Colonic mucosa (tissue), 4 donors: ENCODE measurements at regions not wholly inside any gene's neighbourhood (a gene's known extent, or its start where the extent isn't known, plus 50 kb on each side); places are given as distances from the start of the nearest gene placed in this dataset.

ENCODE experiments used
- DNase-seq: peaks from one replicate; pipeline ENCODE4 v3.0.0-alpha.2; 2020
- H3K27ac ChIP-seq: fragments of 200-600 bp; one replicate; pipeline ENCODE4 v1.8.0; 2021
- H3K27me3 ChIP-seq: fragments of 200-600 bp; one replicate; pipeline ENCODE4 v1.8.0; 2021
- H3K36me3 ChIP-seq: fragments of 200-600 bp; one replicate; pipeline ENCODE4 v1.8.0; 2021
- H3K4me1 ChIP-seq: fragments of 200-600 bp; one replicate; pipeline ENCODE4 v1.8.0; 2021; ENCODE audit warnings: mild to moderate bottlenecking
- H3K4me3 ChIP-seq: fragments of 200-600 bp; one replicate; pipeline ENCODE4 v1.8.0; 2021
- H3K9ac ChIP-seq, 2 donors: one replicate each; pipeline ENCODE4 v1.7.0; 2013; ENCODE audit warnings: control low read depth in 2 of 2, low read depth in 2 of 2, low read length in 2 of 2
- H3K9me3 ChIP-seq: fragments of 200-600 bp; one replicate; pipeline ENCODE4 v1.8.0; 2021
- CTCF ChIP-seq: fragments of 200-600 bp; IDR thresholded peaks from one replicate; pipeline ENCODE4 v1.8.0; 2022; ENCODE audit warnings: antibody characterized with exemption, mild to moderate bottlenecking
- intact Hi-C: fragments of 100-400 bp; cut with DNase I; formaldehyde crosslinking; loops from one replicate; pipeline ENCODE4 v1.14.1; 2022
- donor health status: healthy.
- donor health status: DM: no; HTN: no; CAD: no.
- donor health status: DM: no; HTN: no; CAD: no.

GRCh38 chr5:167953151-167953798, 338.2 kb upstream of the WWC1 start:
- intact Hi-C loops: no loop called here
- H3K4me1 ChIP-seq: no peaks in the 10 kb centered on the region
- no peaks in the 10 kb centered on the region for H3K27me3 ChIP-seq
- H3K9me3 ChIP-seq: no peaks in the 10 kb centered on the region
- H3K9ac ChIP-seq: no peak overlapping the region
- TF ChIP-seq CTCF: no peak
- no peaks in the 10 kb centered on the region for H3K36me3 ChIP-seq
- H3K4me3 ChIP-seq: no peak overlapping the region
- no peak overlapping the region for H3K27ac ChIP-seq
- DNase-seq: no peak

- no peaks in the 10 kb centered on the region for H3K27me3 ChIP-seq
- no peak overlapping the region for H3K27ac ChIP-seq
- no peaks in the 10 kb centered on the region for H3K36me3 ChIP-seq
- no peaks in the 10 kb centered on the region for H3K4me1 ChIP-seq
- no peak for TF ChIP-seq CTCF
- no peak for DNase-seq
- no peak overlapping the region for H3K9ac ChIP-seq
- no peaks in the 10 kb centered on the region for H3K9me3 ChIP-seq
- no peak overlapping the region for H3K4me3 ChIP-seq
- intact Hi-C loops: no loop called here
Measured at GRCh38 chr5:167961731-167962130, 329.7 kb upstream of the WWC1 start.

GRCh38 chr5:167964529-167964928, 326.9 kb upstream of the WWC1 start:
- H3K9me3 ChIP-seq: no peaks in the 10 kb centered on the region
- no peak overlapping the region for H3K27ac ChIP-seq
- no peaks in the 10 kb centered on the region for H3K4me1 ChIP-seq
- no peak for TF ChIP-seq CTCF
- H3K27me3 ChIP-seq: no peaks in the 10 kb centered on the region
- no peak overlapping the region for H3K9ac ChIP-seq
- no peak overlapping the region for H3K4me3 ChIP-seq
- no peak for DNase-seq
- intact Hi-C loops: no loop called here
- H3K36me3 ChIP-seq: no peaks in the 10 kb centered on the region

- intact Hi-C loops: no loop called here
- no peak for TF ChIP-seq CTCF
- no peak for DNase-seq
- H3K27me3 ChIP-seq: no peaks in the 10 kb centered on the region
- H3K27ac ChIP-seq: no peak overlapping the region
- no peak overlapping the region for H3K4me3 ChIP-seq
- no peaks in the 10 kb centered on the region for H3K4me1 ChIP-seq
- H3K9me3 ChIP-seq: no peaks in the 10 kb centered on the region
- no peak overlapping the region for H3K9ac ChIP-seq
- H3K36me3 ChIP-seq: no peaks in the 10 kb centered on the region
Measured at GRCh38 chr5:167965710-167966109, 325.7 kb upstream of the WWC1 start.

GRCh38 chr5:167966979-167967378, 324.5 kb upstream of the WWC1 start:
- H3K27ac ChIP-seq: no peak overlapping the region
- no peaks in the 10 kb centered on the region for H3K4me1 ChIP-seq
- DNase-seq: no peak
- no peaks in the 10 kb centered on the region for H3K9me3 ChIP-seq
- no peaks in the 10 kb centered on the region for H3K27me3 ChIP-seq
- TF ChIP-seq CTCF: no peak
- no peak overlapping the region for H3K9ac ChIP-seq
- no peak overlapping the region for H3K4me3 ChIP-seq
- intact Hi-C loops: no loop called here
- no peaks in the 10 kb centered on the region for H3K36me3 ChIP-seq
